ENCODE measurements at regions not wholly inside any gene's neighbourhood (a gene's known extent, or its start where the extent isn't known, plus 50 kb on each side); places are given as distances from the start of the nearest gene placed in this dataset.

DNA sequence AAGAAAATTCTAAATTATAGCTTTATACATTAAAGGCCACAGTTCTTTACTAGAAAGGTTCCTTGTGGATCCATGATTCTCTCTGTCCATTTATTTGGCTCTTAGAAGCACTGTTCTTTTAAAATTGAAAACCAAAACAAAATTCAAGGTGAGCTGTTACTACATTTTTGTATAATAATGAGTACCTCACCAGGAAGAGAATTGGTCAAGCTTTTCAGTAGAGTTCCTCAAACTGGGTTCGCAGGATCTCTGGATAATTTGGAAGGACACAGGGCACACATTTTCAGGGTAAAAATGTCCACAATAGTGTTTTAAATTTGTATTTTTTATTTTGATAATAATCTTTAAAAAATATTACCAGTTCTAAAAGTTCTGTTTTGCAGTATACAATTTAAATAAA, 93.0 kb downstream of the PPP1R3A start:
- no peak for DNase-seq

DNA sequence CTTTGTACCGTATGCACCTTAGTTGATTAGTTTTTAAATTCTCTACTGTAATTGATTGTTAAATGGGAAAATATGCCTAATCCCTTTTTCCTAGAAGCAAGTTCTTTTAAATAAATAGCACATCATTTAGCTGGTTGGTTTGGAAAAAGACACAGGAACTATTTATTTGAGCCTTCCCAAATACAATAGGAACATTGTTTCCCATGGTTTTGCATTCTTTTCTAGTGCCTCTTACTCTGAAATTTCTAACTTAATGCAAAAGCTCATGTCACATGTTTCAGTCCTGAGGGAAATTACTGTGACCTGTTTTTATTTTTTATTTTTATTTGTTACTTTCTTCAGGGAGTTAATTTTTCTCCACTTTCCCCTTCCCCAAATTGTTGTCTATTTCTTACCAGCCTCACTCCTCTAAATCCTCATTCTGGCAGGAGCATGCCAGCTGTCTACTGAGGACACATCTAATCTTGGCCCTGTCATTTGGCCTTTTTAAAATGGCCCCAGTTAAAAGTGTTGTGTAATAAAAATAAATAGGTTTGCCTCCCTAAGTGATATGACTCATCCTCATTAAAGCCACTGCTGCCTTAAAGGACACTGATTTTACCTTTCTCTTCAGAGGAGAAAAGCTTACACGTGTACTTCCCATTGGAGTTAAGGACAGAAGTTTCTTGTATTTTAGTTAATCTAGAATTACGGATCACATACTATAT, 94.5 kb downstream of the PPP1R3A start:
- no peak for DNase-seq

GRCh38 chr7:113819474-113819873, 99.3 kb downstream of the PPP1R3A start:
- DNase-seq = no peak

DNA sequence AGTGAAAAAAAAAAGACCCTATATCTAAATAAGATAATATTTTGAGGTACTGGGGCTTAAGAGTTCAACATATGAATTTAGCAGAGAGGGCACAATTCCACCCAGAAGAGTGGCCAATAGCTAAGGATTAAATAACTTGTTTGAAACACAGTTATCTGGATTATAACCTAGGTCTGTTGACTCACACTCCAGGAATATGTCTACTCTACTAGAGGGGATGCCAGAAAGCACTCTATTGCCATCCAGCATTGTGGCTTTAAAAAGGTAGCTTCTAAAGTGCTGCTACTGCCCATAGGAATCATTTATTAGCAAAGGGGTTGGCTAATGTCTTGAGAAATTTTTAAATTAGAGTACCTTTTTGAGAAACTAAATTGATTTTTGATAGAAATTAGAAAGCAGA, 102.2 kb downstream of the PPP1R3A start:
- no peak for DNase-seq

DNA sequence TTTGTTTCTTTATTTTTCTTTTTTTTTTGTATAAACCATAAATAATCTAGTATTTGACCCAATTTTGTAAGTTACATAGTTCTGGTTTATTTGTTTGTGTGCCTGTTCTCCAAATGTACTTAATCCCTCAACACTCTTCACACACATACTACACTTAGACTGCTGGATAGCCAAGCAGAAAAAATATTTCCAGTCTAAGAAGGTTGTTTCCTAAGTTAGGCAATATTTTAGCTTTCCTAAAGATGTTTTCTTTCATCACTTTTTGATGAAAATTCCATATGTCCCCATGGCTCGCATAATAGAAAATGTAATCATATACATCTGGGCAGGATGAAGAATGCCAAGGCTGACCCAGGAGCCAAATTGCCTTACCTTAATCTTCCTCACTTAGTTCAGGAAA, 105.3 kb downstream of the PPP1R3A start:
- DNase-seq = no peak

- no peak for DNase-seq
These were observed 106.1 kb downstream of the PPP1R3A start for GRCh38 chr7:113812591-113813255.

DNA sequence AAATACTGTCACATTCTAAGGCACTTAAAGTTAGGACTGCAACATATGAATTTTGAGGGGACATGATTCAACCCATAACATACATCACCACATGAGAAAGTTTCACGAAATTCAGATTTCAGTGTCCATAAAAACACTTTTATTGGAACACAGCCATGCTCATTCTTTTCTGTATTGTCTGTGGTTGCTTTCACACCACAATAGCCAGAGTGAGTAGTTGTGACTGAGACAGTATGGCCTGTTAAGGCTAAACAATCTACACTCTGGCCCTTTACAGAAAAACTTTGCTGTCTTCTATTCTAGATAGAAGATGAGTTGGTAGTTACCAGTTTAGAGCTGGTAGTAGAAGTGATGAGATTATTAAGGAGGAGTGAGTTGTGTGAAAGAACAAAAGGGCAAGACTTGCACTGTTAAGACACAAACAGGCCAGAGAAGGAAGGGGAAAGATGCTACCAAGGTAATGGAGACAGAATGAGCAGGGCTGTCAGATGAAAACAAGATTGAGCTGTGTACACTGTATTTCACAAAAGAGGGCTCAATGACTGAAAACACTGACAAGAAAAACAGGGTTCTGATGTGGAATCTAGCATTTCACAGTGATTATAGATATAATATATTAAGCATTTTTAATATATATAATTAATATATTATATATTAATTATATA, 108.6 kb downstream of the PPP1R3A start:
- no peak for DNase-seq

- DNase-seq = no peak
These were observed 109.2 kb downstream of the PPP1R3A start for GRCh38 chr7:113809581-113809980.

DNA sequence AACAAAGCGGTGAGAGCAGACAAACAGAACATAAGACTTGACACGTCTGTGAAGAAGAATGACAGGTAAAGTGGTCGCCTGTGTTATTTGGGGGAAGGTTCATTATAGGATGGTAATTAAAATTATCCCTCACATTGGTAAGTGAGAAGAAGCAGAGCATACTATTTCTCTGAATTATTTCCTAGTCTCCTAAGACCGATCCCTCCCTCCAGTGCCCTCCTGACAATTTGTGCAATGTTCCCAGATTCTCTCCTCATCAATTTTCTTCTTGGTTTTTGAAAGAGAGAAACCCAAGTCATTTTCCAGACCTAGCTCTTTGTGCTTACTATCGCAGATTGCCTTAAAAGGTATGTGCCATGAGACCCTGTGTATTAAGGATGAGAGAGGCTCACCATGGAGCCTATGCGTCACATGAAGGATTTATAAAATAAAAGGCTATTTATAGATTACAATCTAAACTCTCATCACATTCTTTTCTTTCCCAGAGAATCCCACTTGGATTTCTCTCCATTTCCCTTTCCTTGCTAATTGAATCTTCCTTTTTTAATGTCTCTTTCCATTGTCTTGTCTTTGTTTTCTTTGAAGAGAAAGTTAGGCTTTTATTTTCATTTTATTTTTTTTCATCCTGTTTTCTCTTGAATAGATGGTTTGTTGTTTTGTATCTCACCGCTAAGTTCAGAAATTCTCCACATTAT, 112.0 kb downstream of the PPP1R3A start:
- no peak for DNase-seq

GRCh38 chr7:113805976-113806375, 112.8 kb downstream of the PPP1R3A start:
- DNase-seq = no peak

GRCh38 chr7:113804475-113805095, 114.2 kb downstream of the PPP1R3A start:
- DNase-seq = no peak

DNA sequence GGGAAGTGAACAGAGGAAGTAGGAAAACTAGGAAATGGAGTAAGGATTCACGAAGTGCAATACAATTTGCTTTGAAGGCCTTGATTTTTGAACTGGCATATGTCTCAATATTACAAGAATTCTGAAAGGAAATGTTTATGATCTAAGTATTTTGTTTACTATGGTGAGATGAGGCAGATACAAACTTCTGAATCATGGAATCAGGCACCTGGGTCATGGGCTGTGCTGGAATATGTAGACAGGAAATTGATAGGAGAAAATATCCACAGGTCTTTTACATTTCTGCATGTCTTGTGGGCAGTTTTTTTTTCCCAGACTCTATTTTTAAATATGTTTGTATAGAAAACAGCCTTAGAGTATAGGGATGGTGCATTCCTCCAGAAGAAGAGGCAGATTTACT, 117.1 kb downstream of the PPP1R3A start:
- DNase-seq = no peak

GRCh38 chr7:113800826-113801225, 118.0 kb downstream of the PPP1R3A start:
- no peak for DNase-seq

DNA sequence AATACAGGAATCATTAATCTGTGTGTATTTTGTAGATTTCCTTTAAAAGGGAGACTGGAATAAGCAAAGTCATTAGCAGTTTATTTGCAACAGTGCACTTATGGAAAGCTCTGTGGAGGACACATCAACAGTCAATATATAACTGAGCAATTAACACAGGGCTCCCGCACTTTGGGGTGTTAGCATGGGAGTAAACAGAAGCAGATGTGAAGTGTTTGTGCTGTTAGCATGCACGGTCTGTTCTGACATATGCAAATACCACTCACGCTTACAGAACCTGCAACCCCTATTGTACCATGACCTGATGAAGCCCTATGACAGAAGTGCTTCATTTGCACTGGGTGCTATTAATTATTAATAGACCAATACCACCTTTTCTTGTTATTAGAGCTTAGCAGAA, 118.9 kb downstream of the PPP1R3A start:
- DNase-seq = no peak

DNA sequence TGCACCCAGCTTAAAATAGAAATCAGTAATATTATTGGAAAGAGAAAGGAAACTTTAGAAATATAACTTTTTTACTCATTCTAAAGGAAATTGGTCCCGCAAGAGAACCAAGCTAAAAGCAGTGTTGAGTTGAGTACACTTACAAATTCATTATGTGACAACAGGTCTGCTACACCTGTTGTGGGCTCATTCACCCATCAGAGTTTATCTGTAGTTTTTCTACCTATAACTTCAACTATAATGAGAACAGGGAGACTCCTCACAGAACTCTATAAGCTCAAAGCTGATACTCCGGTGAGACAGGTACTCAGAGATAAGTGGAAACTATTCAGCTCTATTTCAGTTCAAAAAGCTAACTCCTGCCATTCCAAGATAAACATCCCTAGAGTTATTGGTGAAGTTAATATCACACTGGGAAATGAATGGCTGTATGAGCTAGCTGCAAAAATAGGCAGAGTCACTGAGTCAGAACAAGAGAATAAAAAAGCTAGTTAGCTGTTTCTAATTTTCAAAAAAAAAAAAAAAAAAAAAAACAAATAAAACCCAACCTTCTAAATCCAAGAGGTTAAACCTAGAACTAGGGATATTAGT, 121.3 kb downstream of the PPP1R3A start:
- no peak for DNase-seq

DNA sequence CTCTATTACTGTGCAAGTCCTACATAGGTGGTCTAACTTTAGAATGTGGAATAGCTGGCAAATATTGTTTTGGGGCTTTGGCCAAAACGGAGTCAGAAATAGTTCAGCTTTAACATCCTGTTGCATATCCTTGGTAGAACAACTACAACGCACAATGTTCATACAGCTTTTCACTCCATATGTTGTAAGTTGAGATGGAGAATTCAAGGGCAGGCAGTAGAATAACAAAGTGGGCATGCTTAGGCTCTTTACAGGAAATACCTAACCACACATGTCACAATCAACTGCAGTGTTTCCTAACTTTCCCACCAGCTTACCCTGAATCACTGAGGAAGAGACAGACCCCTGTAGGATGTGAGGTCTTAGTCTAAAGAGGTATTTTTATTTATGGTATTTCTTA, 122.3 kb downstream of the PPP1R3A start:
- no peak for DNase-seq

GRCh38 chr7:113794573-113794972, 124.2 kb downstream of the PPP1R3A start:
- no peak for DNase-seq

- DNase-seq = no peak
These were observed 125.6 kb downstream of the PPP1R3A start for GRCh38 chr7:113793171-113793570.

GRCh38 chr7:113790025-113790424, 128.8 kb downstream of the PPP1R3A start:
- DNase-seq = no peak

DNA sequence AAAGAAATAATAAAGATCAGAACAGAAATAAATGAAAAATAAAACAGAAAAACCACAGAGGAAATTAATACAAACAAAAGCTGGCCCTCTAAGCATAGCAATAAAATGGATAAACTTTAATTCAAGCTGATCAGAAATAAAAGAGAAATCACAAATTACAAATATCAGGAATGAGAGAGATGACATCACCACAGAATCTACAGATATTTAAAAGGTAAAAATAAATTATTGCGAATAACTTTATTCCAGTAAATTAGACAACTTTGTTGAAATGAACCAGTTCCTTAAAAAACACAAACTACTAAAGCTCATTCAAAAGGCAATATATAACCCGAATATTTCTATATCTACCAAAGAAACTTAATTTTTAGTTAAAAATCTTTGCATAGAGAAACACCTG, 131.7 kb downstream of the PPP1R3A start:
- DNase-seq = no peak

GRCh38 chr7:113784956-113785355, 133.9 kb downstream of the PPP1R3A start:
- no peak for DNase-seq

- DNase-seq = no peak
These were observed 134.5 kb downstream of the PPP1R3A start for GRCh38 chr7:113784316-113784715.

DNA sequence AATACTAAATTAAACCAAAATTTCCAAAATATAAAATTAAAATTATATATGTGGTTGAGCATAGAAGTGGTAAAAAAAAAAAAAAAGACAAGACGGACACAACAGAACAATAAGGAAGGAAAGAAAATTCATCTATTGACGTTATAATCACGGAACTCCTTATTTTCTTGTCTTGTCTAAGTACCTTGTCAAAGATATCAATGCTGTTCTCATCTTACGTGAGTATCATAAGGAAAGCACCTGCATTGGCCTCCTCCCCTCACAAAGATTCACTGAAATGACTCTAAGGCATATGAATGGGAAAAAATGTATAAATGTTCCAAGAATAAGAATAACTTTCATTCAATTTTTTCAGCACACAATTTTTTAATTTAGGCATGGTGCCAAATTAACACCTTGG, 135.4 kb downstream of the PPP1R3A start:
- DNase-seq = no peak
